GM23248 (cell line): ENCODE measurements at regions not wholly inside any gene's neighbourhood (a gene's known extent, or its start where the extent isn't known, plus 50 kb on each side); places are given as distances from the start of the nearest gene placed in this dataset.
A peak's percentile ranks its signal among the peaks of the same experiment; 100 is the strongest.

ENCODE experiments used
- DNase-seq: peaks from one replicate; pipeline ENCODE4 v3.0.0-alpha.2; 2015
- H2AFZ ChIP-seq: fragments of 200-600 bp; sonication (generic); 2 replicates; pipeline ENCODE4 v1.6.1; 2016; ENCODE audit warnings: antibody characterized with exemption
- H3F3A ChIP-seq: fragments of 200-600 bp; sonication (generic); 2 replicates; pipeline ENCODE4 v1.6.1; 2016; ENCODE audit warnings: mild to moderate bottlenecking, antibody characterized with exemption, mixed run types; ENCODE audit not compliant: insufficient read depth
- H3K27ac ChIP-seq: fragments of 200-600 bp; sonication (generic); 2 replicates; pipeline ENCODE4 v1.5.1; 2016; ENCODE audit warnings: mild to moderate bottlenecking
- H3K27me3 ChIP-seq: fragments of 200-600 bp; sonication (generic); replicated peaks from 2 replicates; pipeline ENCODE4 v1.6.1; 2016; ENCODE audit warnings: mild to moderate bottlenecking; ENCODE audit not compliant: insufficient read depth
- H3K36me3 ChIP-seq: fragments of 200-600 bp; sonication (generic); 2 replicates; pipeline ENCODE4 v1.6.1; 2016; ENCODE audit warnings: low read depth, mild to moderate bottlenecking
- H3K4me1 ChIP-seq: fragments of 200-600 bp; sonication (generic); 2 replicates; pipeline ENCODE4 v1.6.1; 2016; ENCODE audit warnings: mild to moderate bottlenecking; ENCODE audit not compliant: insufficient read depth
- H3K4me2 ChIP-seq: fragments of 200-600 bp; sonication (generic); one replicate; pipeline ENCODE4 v1.6.1; 2016; ENCODE audit warnings: mild to moderate bottlenecking; ENCODE audit not compliant: unreplicated experiment
- H3K4me3 ChIP-seq: fragments of 200-600 bp; sonication (generic); 2 replicates; pipeline ENCODE4 v1.5.1; 2016; ENCODE audit warnings: mild to moderate bottlenecking
- H3K79me2 ChIP-seq: fragments of 200-600 bp; sonication (generic); 2 replicates; pipeline ENCODE4 v1.6.1; 2016; ENCODE audit warnings: mild to moderate bottlenecking; ENCODE audit not compliant: insufficient read depth
- H3K9ac ChIP-seq: fragments of 200-600 bp; sonication (generic); 2 replicates; pipeline ENCODE4 v1.6.1; 2016; ENCODE audit warnings: mild to moderate bottlenecking
- H3K9me2 ChIP-seq: fragments of 200-600 bp; sonication (generic); 2 replicates; pipeline ENCODE4 v1.6.1; 2016; ENCODE audit warnings: mixed run types, mild to moderate bottlenecking, moderate library complexity; ENCODE audit not compliant: insufficient read depth
- H3K9me3 ChIP-seq: fragments of 200-600 bp; sonication (generic); one replicate; pipeline ENCODE4 v1.6.1; 2017; ENCODE audit warnings: low read depth
- H4K20me1 ChIP-seq: fragments of 200-600 bp; sonication (generic); 2 replicates; pipeline ENCODE4 v1.6.0; 2016; ENCODE audit not compliant: insufficient read depth
- EZH2 ChIP-seq: fragments of 200-600 bp; sonication (generic); IDR thresholded peaks from 2 replicates; pipeline ENCODE4 v1.6.1; 2018; ENCODE audit warnings: antibody characterized with exemption, mild to moderate bottlenecking; ENCODE audit not compliant: insufficient read depth, poor library complexity, severe bottlenecking
- EZH2phosphoT487 ChIP-seq: fragments of 200-600 bp; sonication (generic); IDR thresholded peaks from 2 replicates; pipeline ENCODE4 v1.6.1; 2018; ENCODE audit warnings: antibody characterized with exemption, moderate library complexity, mild to moderate bottlenecking, low read depth; ENCODE audit not compliant: insufficient read depth
- WGBS, 2 experiments: methylation state at CpG; one replicate each; pipeline ENCODE4 v1.1.6; 2015 to 2017; ENCODE audit warnings: low lambda C conversion rate in 2 of 2, low coverage in 1 of 2; ENCODE audit errors: missing lambda C conversion rate in 2 of 2; 5-methylcytosine and 5-hydroxymethylcytosine counted together
- in situ Hi-C: fragments of 300-500 bp; cut with MboI; formaldehyde crosslinking; loops from 2 replicates; pipeline ENCODE4 v1.15.0; 2020

DNA sequence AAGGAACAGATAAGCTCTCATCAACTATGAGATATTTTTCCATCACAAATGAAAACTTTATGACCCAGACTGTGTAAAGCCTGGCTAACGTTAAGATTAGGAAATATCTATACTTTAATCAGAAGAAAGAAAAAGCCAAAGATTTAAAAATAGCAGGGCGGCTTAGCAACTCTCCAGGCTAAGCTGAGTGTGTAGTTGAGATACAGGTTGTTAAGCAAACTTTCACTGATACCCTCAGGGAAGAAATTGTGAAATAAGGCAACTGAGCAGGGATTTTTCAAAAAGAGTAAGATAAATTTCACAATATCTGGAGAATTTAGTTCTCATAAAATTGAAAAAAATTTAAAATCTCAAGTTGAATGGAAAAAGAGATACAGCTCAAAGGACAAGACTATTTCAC lies 382.0 kb downstream of the RAPGEF2 start:
- H4K20me1 ChIP-seq, result no peaks in the 10 kb centered on the region
- no peak for TF ChIP-seq EZH2phosphoT487
- TF ChIP-seq EZH2, result no peak
- H3K4me3 ChIP-seq, result no peak overlapping the region
- H3K9ac ChIP-seq, result no peak overlapping the region
- H3K36me3 ChIP-seq, result no peaks in the 10 kb centered on the region
- no peaks in the 10 kb centered on the region for H3K79me2 ChIP-seq
- no peak for DNase-seq
- 18 to 22% methylated on average over 2 of the region's 2 CpGs for WGBS, 2 experiments
- H3K9me2 ChIP-seq, result no peaks in the 10 kb centered on the region
- no peaks in the 10 kb centered on the region for H3K4me1 ChIP-seq
- H3K4me2 ChIP-seq, result no peak overlapping the region
- H3K27ac ChIP-seq, result no peak overlapping the region
- H3K27me3 ChIP-seq, result peaks cover 30% of the 10 kb centered on the region
- no peaks in the 10 kb centered on the region for H3K9me3 ChIP-seq
- no peaks in the 10 kb centered on the region for H3F3A ChIP-seq
- in situ Hi-C loops, result no loop called here
- H2AFZ ChIP-seq, result no peak overlapping the region

DNA sequence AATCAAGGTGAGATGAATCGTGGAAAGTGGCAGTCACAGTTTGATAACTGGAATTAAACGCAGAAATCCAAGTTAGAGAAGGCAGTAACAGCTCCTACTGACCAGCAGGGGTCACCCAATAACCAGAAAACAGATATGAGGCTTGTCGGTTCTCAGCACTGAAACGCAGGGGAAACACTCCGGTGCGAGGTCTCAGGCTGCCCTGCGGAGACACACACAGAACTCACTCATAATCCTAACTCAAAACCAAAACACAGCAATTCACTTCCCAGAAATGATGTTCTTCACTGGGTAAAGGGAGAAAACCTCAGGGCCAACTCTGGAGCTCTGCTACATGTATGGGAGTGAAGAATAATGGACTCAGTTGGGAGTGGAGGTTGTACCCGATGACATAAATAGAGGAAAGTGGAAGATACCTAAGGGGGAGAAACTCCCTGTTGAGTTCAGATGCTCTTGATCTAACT lies 384.4 kb downstream of the RAPGEF2 start:
- H3K9ac ChIP-seq, result no peak overlapping the region
- no peaks in the 10 kb centered on the region for H4K20me1 ChIP-seq
- no peaks in the 10 kb centered on the region for H3K36me3 ChIP-seq
- peak overlapping the region; percentile 35 for H3K4me2 ChIP-seq
- no peaks in the 10 kb centered on the region for H3K4me1 ChIP-seq
- H3K9me2 ChIP-seq, result no peaks in the 10 kb centered on the region
- H3F3A ChIP-seq, result no peaks in the 10 kb centered on the region
- in situ Hi-C loops, result no loop called here
- no peak overlapping the region for H2AFZ ChIP-seq
- WGBS, 2 experiments, result 7 to 9% methylated on average over 8 of the region's 8 CpGs
- peaks cover 30% of the 10 kb centered on the region for H3K27me3 ChIP-seq
- H3K9me3 ChIP-seq, result no peaks in the 10 kb centered on the region
- TF ChIP-seq EZH2 (no peak), EZH2phosphoT487 (no peak)
- no peaks in the 10 kb centered on the region for H3K79me2 ChIP-seq
- peak; percentile 74 for DNase-seq
- H3K4me3 ChIP-seq, result no peak overlapping the region
- no peak overlapping the region for H3K27ac ChIP-seq

DNA sequence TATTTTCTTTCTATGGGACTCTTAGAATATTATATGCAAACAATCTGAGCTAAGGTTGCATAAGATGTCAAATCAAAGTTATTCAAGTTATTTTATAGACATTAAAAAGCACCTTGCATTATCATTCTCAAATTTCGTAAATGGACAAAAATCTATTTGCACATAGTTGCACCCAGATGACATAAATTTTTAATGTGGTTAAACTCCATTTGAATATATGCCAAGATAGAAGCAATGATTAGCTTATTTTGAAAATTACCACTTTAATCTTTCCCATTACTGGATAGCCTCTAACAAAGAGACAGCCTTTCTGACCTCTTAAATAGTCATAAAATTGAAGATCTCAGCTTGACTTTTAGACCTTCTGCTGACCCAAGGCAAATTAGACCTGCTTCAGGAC lies 386.8 kb downstream of the RAPGEF2 start:
- no peaks in the 10 kb centered on the region for H3K36me3 ChIP-seq
- H2AFZ ChIP-seq, result no peak overlapping the region
- H4K20me1 ChIP-seq, result no peaks in the 10 kb centered on the region
- no peak for DNase-seq
- no peaks in the 10 kb centered on the region for H3F3A ChIP-seq
- peaks cover 23% of the 10 kb centered on the region for H3K27me3 ChIP-seq
- no peak overlapping the region for H3K4me2 ChIP-seq
- in situ Hi-C loops, result no loop called here
- H3K9me2 ChIP-seq, result no peaks in the 10 kb centered on the region
- no peaks in the 10 kb centered on the region for H3K4me1 ChIP-seq
- no peaks in the 10 kb centered on the region for H3K79me2 ChIP-seq
- H3K9ac ChIP-seq, result no peak overlapping the region
- WGBS, 2 experiments, result 14 to 22% methylated on average over 1 of the region's 1 CpG
- no peak overlapping the region for H3K4me3 ChIP-seq
- TF ChIP-seq EZH2, result no peak
- TF ChIP-seq EZH2phosphoT487, result no peak
- H3K9me3 ChIP-seq, result no peaks in the 10 kb centered on the region
- no peak overlapping the region for H3K27ac ChIP-seq

DNA sequence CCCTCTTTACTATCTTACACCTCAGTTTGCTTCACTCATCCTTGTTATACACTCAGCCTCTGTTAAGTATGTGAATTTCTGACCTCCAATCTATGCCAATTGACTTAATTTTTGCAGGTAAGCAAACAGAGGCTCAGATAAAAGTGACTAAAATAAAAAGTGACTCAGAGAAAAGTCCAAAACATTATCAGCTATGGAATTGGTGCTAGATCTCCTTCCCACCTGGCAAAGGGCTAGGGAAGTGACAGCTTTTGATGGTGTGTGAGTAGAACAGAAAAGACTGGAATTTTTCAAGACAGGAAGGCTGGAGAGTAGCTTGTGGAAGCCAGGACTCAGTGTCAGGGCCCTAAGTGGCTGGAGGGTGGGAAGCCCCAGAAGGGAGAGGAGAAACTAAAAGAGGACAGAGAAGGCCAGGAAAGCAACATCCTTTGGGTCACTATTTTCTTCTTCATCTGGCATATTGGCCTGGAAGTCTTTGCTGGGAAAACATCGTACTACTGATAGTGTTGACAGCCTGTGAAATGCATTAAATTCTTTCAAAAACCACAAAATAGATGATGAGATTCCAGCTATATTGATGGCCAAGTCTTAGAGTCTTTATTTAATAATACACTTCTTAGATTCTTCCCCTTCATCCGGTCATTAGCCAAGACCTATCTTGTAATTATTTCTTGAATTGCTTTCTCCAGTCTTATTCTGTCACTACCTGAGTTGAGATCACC lies 392.8 kb downstream of the RAPGEF2 start:
- WGBS, 2 experiments, result 0 to 2% methylated on average over 2 of the region's 2 CpGs
- Histone ChIP-seq H3F3A (no peaks in the 10 kb centered on the region), H3K27ac (no peak overlapping the region), H3K9ac (no peak overlapping the region), H4K20me1 (no peaks in the 10 kb centered on the region), H3K79me2 (no peaks in the 10 kb centered on the region), H3K36me3 (no peaks in the 10 kb centered on the region), H3K4me2 (no peak overlapping the region), H3K9me2 (no peaks in the 10 kb centered on the region), H3K4me1 (no peaks in the 10 kb centered on the region), H2AFZ (no peak overlapping the region), H3K4me3 (no peak overlapping the region), H3K27me3 (no peaks in the 10 kb centered on the region), H3K9me3 (no peaks in the 10 kb centered on the region)
- in situ Hi-C loops, result no loop called here
- TF ChIP-seq EZH2phosphoT487 (no peak), EZH2 (no peak)
- DNase-seq, result no peak
